ENCODE measurements at regions not wholly inside any gene's neighbourhood (a gene's known extent, or its start where the extent isn't known, plus 50 kb on each side); places are given as distances from the start of the nearest gene placed in this dataset.
A peak's percentile ranks its signal among the peaks of the same experiment; 100 is the strongest.
"Not testable (repeated sequence)": the region's sequence is repeated elsewhere in the genome, so short reads cannot be mapped to it uniquely, and the experiment has no call there.

DNA sequence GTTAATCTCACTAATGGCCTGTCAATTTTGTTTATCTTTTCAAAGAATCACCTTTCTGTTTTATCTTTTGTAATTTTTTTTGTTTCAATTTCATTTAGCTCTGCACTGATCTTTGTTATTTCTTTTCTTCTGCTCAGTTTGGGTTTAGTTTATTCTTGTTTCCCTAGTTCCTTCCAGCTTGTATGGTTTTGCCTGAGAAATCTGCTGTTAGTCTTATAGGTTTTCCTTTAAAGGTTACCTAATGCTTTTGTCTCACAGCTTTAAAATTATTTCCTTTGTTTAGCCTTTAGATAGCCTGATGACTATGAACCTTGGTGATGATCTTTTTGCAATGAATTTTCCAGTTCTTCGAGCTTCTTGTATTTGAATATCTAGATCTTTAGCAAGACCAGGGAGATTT, 1869.8 kb upstream of the PCDH20 start:
- DNase-seq, result no peak
- Histone ChIP-seq H3K27me3 (no peaks in the 10 kb centered on the region), H3K9me3 (no peaks in the 10 kb centered on the region), H3K4me1 (no peaks in the 10 kb centered on the region), H3K36me3 (no peaks in the 10 kb centered on the region), H3K4me3 (ENCODE audit: low read depth, low read length) (no peak overlapping the region)
- TF ChIP-seq, protein P1, sequence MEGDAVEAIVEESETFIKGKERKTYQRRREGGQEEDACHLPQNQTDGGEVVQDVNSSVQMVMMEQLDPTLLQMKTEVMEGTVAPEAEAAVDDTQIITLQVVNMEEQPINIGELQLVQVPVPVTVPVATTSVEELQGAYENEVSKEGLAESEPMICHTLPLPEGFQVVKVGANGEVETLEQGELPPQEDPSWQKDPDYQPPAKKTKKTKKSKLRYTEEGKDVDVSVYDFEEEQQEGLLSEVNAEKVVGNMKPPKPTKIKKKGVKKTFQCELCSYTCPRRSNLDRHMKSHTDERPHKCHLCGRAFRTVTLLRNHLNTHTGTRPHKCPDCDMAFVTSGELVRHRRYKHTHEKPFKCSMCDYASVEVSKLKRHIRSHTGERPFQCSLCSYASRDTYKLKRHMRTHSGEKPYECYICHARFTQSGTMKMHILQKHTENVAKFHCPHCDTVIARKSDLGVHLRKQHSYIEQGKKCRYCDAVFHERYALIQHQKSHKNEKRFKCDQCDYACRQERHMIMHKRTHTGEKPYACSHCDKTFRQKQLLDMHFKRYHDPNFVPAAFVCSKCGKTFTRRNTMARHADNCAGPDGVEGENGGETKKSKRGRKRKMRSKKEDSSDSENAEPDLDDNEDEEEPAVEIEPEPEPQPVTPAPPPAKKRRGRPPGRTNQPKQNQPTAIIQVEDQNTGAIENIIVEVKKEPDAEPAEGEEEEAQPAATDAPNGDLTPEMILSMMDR (IDR thresholded peaks at IDR 0.05; ENCODE audit: low read depth, low read length), result no peak

DNA sequence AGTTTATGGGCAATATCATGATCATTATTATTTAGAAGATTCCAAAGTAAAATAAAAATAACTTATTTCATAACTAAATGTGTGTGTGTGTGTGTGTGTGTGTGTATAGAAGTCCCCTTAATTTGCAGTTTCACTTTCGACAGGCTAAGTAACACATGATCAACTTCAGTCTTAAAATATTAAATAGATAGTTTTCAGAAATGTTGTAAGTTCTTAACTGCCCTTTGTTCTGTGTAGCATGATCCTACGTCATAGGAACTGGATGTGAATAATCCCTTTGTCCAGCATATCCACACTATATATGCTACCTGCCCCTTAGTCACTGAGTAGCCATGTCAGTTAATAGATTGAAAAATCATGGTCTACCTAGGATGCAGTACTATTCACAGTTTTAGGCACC, 1863.5 kb upstream of the PCDH20 start:
- Histone ChIP-seq H3K27me3 (no peaks in the 10 kb centered on the region), H3K9me3 (no peaks in the 10 kb centered on the region), H3K4me1 (no peaks in the 10 kb centered on the region), H3K4me3 (ENCODE audit: low read depth, low read length) (no peak overlapping the region), H3K36me3 (no peaks in the 10 kb centered on the region)
- no peak for DNase-seq
- TF ChIP-seq, protein P1 (IDR thresholded peaks at IDR 0.05; ENCODE audit: low read depth, low read length), result no peak

DNA sequence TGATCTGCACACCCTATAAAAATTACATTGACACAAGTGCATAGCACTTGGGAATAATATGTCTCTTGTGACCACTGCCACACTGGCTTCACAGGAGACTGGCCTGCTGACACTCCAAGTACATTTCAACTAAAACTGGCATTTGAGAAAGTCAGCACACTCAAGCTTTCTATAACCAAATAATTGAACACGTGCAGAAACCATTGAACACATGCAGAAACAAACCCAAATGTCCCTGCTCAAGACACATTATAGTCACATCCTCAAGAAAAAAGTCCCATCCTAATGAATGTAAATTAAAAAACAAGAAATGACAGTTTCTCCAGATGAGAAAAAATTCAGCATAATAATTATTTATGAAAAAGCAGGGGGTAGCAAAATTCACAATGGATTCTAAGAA, 1859.1 kb upstream of the PCDH20 start:
- Histone ChIP-seq H3K4me3 (ENCODE audit: low read depth, low read length) (no peak overlapping the region), H3K36me3 (no peaks in the 10 kb centered on the region), H3K27me3 (no peaks in the 10 kb centered on the region), H3K4me1 (no peaks in the 10 kb centered on the region), H3K9me3 (no peaks in the 10 kb centered on the region)
- TF ChIP-seq, protein P1 (IDR thresholded peaks at IDR 0.05; ENCODE audit: low read depth, low read length), result no peak
- no peak for DNase-seq

DNA sequence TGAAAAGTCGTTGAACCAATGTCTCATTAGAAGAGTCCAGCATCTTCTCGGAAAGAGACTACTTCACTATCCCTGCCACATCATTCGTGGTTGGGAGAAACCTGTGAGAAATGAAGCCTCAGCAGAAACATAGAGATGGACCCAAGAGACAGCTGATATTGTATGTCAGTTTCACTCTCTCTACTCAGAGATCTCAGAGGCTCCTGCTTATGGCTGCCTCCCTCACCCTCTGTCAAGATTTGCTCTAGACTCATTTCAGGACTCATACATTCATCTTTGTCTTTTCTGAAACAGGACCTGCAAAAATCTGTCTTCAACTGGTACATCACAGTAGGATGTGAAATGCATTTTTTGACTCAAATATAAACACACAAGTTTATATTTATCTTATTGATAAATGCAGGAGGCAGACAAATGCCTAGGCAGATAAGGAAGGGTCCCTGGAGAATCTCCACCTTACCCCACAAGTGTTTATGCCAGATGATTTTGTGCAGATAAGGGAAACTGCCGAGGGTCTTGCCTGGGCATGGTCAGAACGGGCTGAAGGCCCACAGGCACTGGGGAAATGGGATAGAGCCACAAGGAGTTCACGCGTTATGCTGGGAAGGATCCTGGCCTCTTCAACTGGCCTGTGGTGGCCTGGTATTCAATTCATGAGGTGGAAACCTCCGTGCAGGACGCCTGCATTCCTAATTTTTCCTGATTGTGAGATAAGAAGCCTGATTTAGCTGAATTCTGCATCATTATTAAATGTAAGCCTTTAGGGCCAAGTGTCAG, 1834.0 kb upstream of the PCDH20 start:
- peaks cover 6% of the 10 kb centered on the region; the same call in 1 of the 2 replicates for H3K4me1 ChIP-seq
- H3K9me3 ChIP-seq, result no peaks in the 10 kb centered on the region
- TF ChIP-seq, protein P1 (IDR thresholded peaks at IDR 0.05; ENCODE audit: low read depth, low read length), result no peak
- H3K27me3 ChIP-seq, result no peaks in the 10 kb centered on the region
- no peak overlapping the region for H3K4me3 ChIP-seq (ENCODE audit: low read depth, low read length)
- no peaks in the 10 kb centered on the region for H3K36me3 ChIP-seq
- peak; percentile 9 for DNase-seq

DNA sequence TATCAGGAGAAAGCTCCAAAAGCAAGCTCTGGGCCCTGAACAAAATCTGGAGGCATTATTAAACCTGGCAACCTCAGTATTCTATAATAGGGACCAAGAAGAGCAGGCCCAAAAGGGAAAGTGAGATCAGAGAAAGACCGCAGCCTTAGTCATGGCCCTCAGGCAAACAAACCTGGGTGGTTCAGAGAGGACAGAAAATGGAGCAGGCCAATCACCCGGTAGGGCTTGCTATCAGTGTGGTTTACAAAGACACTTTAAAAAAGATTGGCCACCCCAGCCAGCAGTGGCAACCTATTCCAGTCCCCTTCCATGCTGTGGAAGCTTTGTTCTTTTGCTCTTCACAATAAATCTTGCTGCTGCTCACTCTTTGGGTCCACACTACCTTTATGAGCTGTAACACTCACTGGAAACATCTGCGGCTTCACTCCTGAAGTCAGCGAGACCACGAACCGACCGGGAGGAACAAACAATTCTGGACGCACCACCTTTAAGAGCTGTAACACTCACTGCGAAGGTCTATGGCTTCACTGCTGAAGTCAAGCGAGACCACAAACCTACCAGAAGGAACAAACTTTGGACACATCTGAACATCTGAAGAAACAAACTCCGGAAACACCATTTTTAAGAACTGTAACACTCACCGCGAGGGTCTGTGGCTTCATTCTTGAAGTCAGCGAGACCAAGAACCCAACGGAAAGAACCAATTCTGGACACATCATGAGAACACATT, 1821.2 kb upstream of the PCDH20 start:
- not testable (repeated sequence) for H3K4me1 ChIP-seq; DNase-seq; H3K4me3 ChIP-seq (ENCODE audit: low read depth, low read length); H3K36me3 ChIP-seq; H3K9me3 ChIP-seq; H3K27me3 ChIP-seq

DNA sequence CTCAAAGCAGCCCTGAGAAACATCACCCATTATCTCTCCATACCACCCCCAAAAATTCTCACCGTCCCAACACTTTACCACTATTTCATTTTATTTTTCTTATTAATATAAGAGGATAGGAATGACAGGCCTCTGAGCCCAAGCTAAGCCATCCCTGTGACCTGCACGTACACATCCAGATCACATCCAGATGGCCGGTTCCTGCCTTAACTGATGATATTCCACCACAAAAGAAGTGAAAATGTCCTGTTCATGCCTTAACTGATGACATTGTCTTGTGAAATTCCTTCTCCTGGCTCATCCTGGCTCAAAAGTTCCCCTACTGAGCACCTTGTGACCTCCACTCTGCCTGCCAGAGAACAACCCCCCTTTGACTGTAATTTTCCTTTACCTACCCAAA, 1802.9 kb upstream of the PCDH20 start:
- H3K36me3 ChIP-seq; H3K27me3 ChIP-seq; H3K4me1 ChIP-seq; H3K4me3 ChIP-seq (ENCODE audit: low read depth, low read length); DNase-seq; H3K9me3 ChIP-seq: not testable (repeated sequence)

DNA sequence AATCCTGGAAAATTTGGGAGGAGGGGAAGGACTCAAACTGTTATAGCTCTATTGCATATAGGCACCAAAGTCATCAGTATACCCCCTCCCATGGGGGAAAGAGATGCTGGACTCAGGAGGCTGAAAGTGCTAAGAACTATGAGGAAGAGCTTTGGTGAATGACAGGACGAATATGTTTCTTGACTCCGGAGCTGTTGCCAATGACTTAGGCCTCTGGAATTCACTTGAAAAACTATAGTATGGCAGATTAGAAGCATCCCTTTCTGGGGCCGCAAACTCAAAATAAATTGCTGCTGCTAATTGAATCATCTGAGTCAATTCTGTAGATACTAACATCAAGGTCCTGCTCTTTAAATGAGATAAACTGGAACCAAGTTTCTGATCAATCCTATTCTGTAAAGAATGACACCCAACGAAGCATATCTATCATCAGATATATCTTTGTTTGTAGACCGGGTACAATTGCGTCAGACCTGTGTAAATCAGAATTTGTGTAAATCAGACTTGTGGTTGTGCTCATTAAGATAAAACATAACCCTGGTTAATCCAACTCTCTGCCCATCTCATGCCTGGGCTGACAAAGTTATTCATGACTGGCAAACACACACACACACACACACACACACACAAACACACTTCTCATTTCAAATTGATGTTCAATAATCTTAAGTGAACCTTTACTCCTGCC, 1793.8 kb upstream of the PCDH20 start:
- no peak for DNase-seq
- Histone ChIP-seq H3K4me3 (ENCODE audit: low read depth, low read length) (no peak overlapping the region), H3K4me1 (peaks cover 8% of the 10 kb centered on the region), H3K9me3 (no peaks in the 10 kb centered on the region), H3K27me3 (no peaks in the 10 kb centered on the region), H3K36me3 (no peaks in the 10 kb centered on the region)
- TF ChIP-seq, protein P1 (IDR thresholded peaks at IDR 0.05; ENCODE audit: low read depth, low read length), result no peak

All from BE2C (cell line).